AG10803 (cell line): ENCODE measurements at regions not wholly inside any gene's neighbourhood (a gene's known extent, or its start where the extent isn't known, plus 50 kb on each side); places are given as distances from the start of the nearest gene placed in this dataset.
"Not testable (repeated sequence)": the region's sequence is repeated elsewhere in the genome, so short reads cannot be mapped to it uniquely, and the experiment has no call there.

ENCODE experiments used
- DNase-seq: peaks from one replicate; pipeline ENCODE4 v3.0.0; 2010; ENCODE audit warnings: low read depth
- H3K4me3 ChIP-seq: 2 replicates; pipeline ENCODE4 v1.5.1; 2011; ENCODE audit warnings: mild to moderate bottlenecking, low read length, control low read depth
- TF ChIP-seq, protein P1 (sequence below): conservative IDR thresholded peaks from 2 replicates; pipeline ENCODE4 v1.5.1; 2011; ENCODE audit warnings: mild to moderate bottlenecking, low read length, control low read depth, inconsistent platforms

DNA sequence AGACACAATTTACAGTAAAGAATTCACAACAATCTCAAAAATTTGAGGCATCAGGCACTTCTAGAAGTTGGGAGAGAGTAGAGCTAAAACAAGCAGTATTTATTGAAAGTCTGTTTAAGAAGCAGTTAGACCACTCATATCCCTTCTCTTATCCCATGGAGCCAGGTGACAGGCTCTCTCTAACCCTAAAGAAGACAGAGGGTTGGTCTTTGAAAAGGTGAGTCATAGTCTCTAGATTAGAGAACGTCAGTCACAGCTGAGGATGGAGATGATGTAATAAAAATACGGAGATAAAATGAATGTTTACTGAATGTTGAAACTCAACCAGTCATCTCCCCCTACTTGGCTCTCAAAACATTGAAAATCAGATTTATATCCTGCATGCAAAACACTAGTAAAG is 223.8 kb downstream of the CHIC2 start:
- TF ChIP-seq, protein P1, sequence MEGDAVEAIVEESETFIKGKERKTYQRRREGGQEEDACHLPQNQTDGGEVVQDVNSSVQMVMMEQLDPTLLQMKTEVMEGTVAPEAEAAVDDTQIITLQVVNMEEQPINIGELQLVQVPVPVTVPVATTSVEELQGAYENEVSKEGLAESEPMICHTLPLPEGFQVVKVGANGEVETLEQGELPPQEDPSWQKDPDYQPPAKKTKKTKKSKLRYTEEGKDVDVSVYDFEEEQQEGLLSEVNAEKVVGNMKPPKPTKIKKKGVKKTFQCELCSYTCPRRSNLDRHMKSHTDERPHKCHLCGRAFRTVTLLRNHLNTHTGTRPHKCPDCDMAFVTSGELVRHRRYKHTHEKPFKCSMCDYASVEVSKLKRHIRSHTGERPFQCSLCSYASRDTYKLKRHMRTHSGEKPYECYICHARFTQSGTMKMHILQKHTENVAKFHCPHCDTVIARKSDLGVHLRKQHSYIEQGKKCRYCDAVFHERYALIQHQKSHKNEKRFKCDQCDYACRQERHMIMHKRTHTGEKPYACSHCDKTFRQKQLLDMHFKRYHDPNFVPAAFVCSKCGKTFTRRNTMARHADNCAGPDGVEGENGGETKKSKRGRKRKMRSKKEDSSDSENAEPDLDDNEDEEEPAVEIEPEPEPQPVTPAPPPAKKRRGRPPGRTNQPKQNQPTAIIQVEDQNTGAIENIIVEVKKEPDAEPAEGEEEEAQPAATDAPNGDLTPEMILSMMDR, result no peak
- no peak overlapping the region for H3K4me3 ChIP-seq
- no peak for DNase-seq

DNA sequence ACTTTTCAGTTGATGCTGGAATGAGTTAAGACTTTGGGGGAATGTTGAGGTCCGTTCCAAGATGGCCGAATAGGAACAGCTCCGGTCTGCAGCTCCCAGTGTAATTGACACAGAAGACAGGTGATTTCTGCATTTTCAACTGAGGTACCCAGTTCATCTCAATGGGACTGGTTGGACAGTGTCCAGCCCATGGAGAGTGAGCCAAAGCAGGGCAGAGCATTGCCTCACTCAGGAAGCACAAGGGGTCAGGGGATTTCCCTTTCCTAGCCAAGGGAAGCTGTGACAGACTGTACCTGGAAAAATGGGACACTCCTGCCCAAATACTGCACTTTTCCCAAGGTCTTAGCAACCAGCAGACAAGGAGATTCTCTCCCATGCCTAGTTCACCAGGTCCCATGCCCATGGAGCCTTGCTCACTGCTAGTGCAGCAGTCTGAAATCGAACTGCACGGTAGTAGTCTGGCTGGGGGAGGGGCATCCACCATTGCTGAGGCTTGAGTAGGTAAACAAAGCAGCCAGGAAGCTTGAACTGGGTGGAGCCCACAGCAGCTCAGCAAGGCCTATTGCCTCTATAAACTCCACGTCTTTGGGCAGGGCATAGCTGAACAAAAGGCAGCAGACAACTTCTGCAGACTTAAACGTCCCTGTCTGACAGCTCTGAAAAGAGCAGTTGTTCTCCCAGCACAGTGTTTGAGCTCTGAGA is 231.0 kb downstream of the CHIC2 start:
- DNase-seq, H3K4me3 ChIP-seq: not testable (repeated sequence)

DNA sequence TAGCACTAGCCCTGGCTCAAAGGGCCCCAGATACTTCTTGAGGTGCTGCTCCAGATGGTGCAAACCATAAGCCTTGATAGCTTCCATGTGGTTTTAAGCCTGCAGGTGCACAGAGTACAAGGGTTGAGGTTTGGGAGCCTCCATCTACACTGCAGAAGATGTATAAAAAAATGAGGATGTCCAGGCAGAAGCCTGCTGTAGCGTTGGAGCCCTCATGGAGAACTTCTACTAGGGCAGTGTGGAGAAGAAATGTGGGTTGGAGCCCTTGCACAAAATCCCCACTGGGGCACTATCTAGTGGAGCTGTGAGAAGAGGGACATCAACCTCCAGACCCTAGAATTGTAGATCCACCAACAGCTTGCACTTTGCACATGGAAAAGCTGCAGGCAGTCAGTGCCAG is 231.9 kb downstream of the CHIC2 start:
- DNase-seq, result no peak
- TF ChIP-seq, protein P1, result no peak

DNA sequence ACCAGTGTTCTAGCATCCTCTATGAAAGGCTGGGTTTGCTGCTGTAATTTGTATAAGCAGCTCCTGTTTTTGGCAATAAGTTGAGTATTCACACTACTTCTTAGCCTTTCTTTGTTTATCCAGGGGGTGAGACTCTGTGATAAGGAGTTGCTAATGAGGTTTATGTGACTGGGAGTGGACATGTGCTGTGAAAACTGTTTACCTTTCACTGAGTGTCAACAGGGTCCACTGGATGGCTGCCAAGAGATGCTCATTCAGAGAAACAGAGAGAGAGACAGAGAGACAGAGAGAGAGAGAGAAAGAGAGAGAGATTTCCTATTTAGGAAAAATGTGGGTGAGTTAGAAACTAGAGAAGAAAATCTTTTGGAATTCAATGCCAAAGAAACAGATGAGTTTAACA is 233.9 kb downstream of the CHIC2 start:
- H3K4me3 ChIP-seq, result no peak overlapping the region
- DNase-seq, result no peak
- TF ChIP-seq, protein P1, result no peak

More for the DNA sequence above, 231.9 kb downstream of the CHIC2 start:
- H3K4me3 ChIP-seq, result no peak overlapping the region

DNA sequence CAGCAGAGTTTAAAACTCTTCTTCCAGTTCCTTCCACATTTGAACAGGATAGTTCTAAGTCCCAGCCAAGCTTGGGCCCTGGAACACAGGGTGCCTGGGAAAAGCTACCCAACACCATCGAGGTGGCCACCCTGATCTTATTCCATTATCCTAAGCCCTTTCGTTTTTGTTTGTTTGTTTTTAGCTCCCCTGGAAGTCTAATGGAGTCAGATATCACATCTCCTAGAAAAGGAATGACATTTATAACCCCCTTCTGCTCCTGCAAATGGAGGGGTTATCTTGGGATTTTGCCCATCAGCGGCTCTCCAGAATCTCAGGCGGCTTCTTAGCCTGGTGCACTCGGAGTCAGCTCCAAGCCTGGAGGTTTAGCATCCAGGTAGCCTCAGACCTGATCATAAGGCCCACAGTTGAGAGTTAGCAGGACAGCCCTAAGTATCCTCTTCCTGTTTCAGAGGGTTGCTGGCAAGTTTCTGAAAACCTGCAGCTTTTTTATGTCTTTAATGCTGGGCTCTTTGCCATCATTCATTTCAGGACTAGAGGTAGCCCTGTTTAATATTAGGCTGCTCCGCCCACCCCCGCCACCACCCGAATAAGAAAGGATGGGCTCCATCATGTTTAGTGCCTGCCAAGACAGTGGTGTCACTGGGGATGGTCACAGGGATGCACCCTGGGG is 230.0 kb upstream of the LNX1 start:
- TF ChIP-seq, protein P1, result no peak
- DNase-seq, result no peak
- H3K4me3 ChIP-seq, result no peak overlapping the region

DNA sequence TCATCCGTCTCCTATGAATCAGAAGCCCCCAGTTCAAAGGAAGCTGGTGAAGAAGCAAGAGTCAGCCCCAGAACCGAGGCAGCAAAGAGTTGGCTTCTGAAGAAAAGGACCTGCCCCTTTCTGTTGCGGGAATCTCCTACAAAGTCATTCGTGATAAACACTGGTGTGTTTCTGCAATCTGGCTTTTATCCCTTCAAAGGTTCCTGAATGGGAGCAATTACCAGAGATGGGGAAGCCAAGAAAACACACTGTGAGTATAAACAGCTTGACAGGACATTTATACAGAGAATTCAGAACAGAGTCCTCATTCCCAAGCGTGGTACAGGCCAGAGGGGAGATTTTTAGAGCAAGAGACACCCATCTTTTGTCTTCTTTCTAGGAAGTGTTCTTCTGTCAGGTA is 226.8 kb upstream of the LNX1 start:
- H3K4me3 ChIP-seq, result no peak overlapping the region
- TF ChIP-seq, protein P1, result no peak
- DNase-seq, result peak; percentile 31

DNA sequence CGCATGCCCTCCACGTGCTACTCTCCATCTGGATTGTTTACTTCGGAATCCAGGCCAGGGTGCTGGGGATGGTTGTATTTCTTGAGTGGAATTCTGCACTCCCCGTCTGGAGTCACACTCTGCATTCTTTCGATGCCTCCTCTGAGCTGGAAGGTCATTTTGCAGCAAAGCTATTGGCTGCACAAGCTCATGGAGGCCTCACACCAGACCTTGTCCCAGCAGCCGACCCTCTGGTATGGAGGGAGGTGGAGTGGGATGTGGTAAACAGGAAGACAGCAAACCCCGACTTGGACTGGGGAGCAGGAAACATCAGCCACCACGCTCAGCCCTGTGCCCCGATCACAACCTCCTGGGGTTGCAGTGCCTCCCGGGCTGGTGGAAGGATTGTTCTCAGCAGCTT is 225.3 kb upstream of the LNX1 start:
- TF ChIP-seq, protein P1, result 0 out of 2 replicates have a peak, but pooled peaks have one; percentile 2
- DNase-seq, result peak; percentile 86
- no peak overlapping the region for H3K4me3 ChIP-seq
